H1 (cell line): ENCODE measurements at regions not wholly inside any gene's neighbourhood (a gene's known extent, or its start where the extent isn't known, plus 50 kb on each side); places are given as distances from the start of the nearest gene placed in this dataset.

ENCODE experiments used
- EP300 ChIP-seq, 2 experiments: IDR thresholded peaks; 1 replicate in 1 of 2; 2 replicates in 1 of 2; pipeline ENCODE4 v1.6.1; 2011 to 2012; ENCODE audit warnings: low read depth in 2 of 2, low read length in 2 of 2, mild to moderate bottlenecking in 2 of 2, borderline replicate concordance in 1 of 2, inconsistent platforms in 1 of 2, moderate library complexity in 1 of 2
- FOSL1 ChIP-seq: IDR thresholded peaks from 2 replicates; pipeline ENCODE4 v1.6.1; 2011; ENCODE audit warnings: mild to moderate bottlenecking, low read depth, low read length, moderate library complexity; ENCODE audit not compliant: insufficient read depth
- PHF8 ChIP-seq: fragments of 200-600 bp; sonication (generic); conservative IDR thresholded peaks from 2 replicates; pipeline ENCODE4 v1.7.1; 2012; ENCODE audit warnings: low read depth, mild to moderate bottlenecking, inconsistent platforms, low read length, moderate library complexity
- RNF2 ChIP-seq: fragments of 200-900, 300-1000 bp; sonication (generic); IDR thresholded peaks from 2 replicates; pipeline ENCODE4 v1.7.1; 2016; ENCODE audit warnings: borderline replicate concordance, low read depth, mild to moderate bottlenecking, antibody characterized with exemption, low read length; ENCODE audit not compliant: poor library complexity, severe bottlenecking; ENCODE audit errors: missing control alignments
- SAP30 ChIP-seq: fragments of 300-600 bp; sonication (generic); IDR thresholded peaks from 2 replicates; pipeline ENCODE4 v1.7.1; 2012; ENCODE audit warnings: low read length, moderate library complexity, mild to moderate bottlenecking, inconsistent platforms; ENCODE audit not compliant: insufficient read depth, insufficient replicate concordance
- SP4 ChIP-seq: IDR thresholded peaks from 2 replicates; pipeline ENCODE4 v1.6.1; 2012; ENCODE audit warnings: low read length, inconsistent platforms
- SRF ChIP-seq: IDR thresholded peaks from 2 replicates; pipeline ENCODE4 v1.6.1; 2011; ENCODE audit warnings: mild to moderate bottlenecking, low read depth, low read length, moderate library complexity
- TBP ChIP-seq: IDR thresholded peaks from 2 replicates; pipeline ENCODE4 v1.6.1; 2011; ENCODE audit warnings: low read depth, low read length, improper control_type of control experiment
- TF ChIP-seq, protein P1 (sequence below): fragments of 300-600 bp; sonication (generic); IDR thresholded peaks from 2 replicates; pipeline ENCODE4 v1.7.1; 2012; ENCODE audit warnings: low read length, moderate library complexity, mild to moderate bottlenecking, inconsistent platforms; ENCODE audit not compliant: insufficient replicate concordance

GRCh38 chr20:24086121-24086520 is 97.5 kb upstream of the GGTLC1 start (continued):
- TF ChIP-seq, protein P1, sequence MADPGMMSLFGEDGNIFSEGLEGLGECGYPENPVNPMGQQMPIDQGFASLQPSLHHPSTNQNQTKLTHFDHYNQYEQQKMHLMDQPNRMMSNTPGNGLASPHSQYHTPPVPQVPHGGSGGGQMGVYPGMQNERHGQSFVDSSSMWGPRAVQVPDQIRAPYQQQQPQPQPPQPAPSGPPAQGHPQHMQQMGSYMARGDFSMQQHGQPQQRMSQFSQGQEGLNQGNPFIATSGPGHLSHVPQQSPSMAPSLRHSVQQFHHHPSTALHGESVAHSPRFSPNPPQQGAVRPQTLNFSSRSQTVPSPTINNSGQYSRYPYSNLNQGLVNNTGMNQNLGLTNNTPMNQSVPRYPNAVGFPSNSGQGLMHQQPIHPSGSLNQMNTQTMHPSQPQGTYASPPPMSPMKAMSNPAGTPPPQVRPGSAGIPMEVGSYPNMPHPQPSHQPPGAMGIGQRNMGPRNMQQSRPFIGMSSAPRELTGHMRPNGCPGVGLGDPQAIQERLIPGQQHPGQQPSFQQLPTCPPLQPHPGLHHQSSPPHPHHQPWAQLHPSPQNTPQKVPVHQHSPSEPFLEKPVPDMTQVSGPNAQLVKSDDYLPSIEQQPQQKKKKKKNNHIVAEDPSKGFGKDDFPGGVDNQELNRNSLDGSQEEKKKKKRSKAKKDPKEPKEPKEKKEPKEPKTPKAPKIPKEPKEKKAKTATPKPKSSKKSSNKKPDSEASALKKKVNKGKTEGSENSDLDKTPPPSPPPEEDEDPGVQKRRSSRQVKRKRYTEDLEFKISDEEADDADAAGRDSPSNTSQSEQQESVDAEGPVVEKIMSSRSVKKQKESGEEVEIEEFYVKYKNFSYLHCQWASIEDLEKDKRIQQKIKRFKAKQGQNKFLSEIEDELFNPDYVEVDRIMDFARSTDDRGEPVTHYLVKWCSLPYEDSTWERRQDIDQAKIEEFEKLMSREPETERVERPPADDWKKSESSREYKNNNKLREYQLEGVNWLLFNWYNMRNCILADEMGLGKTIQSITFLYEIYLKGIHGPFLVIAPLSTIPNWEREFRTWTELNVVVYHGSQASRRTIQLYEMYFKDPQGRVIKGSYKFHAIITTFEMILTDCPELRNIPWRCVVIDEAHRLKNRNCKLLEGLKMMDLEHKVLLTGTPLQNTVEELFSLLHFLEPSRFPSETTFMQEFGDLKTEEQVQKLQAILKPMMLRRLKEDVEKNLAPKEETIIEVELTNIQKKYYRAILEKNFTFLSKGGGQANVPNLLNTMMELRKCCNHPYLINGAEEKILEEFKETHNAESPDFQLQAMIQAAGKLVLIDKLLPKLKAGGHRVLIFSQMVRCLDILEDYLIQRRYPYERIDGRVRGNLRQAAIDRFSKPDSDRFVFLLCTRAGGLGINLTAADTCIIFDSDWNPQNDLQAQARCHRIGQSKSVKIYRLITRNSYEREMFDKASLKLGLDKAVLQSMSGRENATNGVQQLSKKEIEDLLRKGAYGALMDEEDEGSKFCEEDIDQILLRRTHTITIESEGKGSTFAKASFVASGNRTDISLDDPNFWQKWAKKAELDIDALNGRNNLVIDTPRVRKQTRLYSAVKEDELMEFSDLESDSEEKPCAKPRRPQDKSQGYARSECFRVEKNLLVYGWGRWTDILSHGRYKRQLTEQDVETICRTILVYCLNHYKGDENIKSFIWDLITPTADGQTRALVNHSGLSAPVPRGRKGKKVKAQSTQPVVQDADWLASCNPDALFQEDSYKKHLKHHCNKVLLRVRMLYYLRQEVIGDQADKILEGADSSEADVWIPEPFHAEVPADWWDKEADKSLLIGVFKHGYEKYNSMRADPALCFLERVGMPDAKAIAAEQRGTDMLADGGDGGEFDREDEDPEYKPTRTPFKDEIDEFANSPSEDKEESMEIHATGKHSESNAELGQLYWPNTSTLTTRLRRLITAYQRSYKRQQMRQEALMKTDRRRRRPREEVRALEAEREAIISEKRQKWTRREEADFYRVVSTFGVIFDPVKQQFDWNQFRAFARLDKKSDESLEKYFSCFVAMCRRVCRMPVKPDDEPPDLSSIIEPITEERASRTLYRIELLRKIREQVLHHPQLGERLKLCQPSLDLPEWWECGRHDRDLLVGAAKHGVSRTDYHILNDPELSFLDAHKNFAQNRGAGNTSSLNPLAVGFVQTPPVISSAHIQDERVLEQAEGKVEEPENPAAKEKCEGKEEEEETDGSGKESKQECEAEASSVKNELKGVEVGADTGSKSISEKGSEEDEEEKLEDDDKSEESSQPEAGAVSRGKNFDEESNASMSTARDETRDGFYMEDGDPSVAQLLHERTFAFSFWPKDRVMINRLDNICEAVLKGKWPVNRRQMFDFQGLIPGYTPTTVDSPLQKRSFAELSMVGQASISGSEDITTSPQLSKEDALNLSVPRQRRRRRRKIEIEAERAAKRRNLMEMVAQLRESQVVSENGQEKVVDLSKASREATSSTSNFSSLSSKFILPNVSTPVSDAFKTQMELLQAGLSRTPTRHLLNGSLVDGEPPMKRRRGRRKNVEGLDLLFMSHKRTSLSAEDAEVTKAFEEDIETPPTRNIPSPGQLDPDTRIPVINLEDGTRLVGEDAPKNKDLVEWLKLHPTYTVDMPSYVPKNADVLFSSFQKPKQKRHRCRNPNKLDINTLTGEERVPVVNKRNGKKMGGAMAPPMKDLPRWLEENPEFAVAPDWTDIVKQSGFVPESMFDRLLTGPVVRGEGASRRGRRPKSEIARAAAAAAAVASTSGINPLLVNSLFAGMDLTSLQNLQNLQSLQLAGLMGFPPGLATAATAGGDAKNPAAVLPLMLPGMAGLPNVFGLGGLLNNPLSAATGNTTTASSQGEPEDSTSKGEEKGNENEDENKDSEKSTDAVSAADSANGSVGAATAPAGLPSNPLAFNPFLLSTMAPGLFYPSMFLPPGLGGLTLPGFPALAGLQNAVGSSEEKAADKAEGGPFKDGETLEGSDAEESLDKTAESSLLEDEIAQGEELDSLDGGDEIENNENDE, result no peak
- TF ChIP-seq SRF (no peak), SP4 (no peak), RNF2 (no peak), TBP (no peak), PHF8 (no peak), SAP30 (no peak), FOSL1 (no peak), EP300 (IDR thresholded peaks at IDR 0.05; ENCODE audit: borderline replicate concordance in 1 of 2, low read depth in 2 of 2, low read length in 2 of 2) (no peak)
- TF ChIP-seq, all 59 proteins: peak for 0
